ENCODE measurements at regions not wholly inside any gene's neighbourhood (a gene's known extent, or its start where the extent isn't known, plus 50 kb on each side); places are given as distances from the start of the nearest gene placed in this dataset.
A peak's percentile ranks its signal among the peaks of the same experiment; 100 is the strongest.

GRCh38 chr17:5798094-5798493 is 213.8 kb upstream of the NLRP1 start:
- Histone ChIP-seq H3K4me1 (ENCODE audit: low read depth) (peaks cover 3% of the 10 kb centered on the region), H3K27ac (no peak overlapping the region), H3K27me3 (peaks cover 6% of the 10 kb centered on the region), H3K9me3 (ENCODE audit: low read depth) (no peaks in the 10 kb centered on the region), H3K4me3 (no peak overlapping the region), H3K36me3 (no peaks in the 10 kb centered on the region)
- no peak for DNase-seq (ENCODE audit: low read depth in 1 of 2, low spot score in 1 of 2)
- TF ChIP-seq CTCF (IDR thresholded peaks at IDR 0.05; ENCODE audit: low read depth, low read length), result no peak

GRCh38 chr17:5800131-5800530 is 215.8 kb upstream of the NLRP1 start:
- TF ChIP-seq CTCF (IDR thresholded peaks at IDR 0.05; ENCODE audit: low read depth, low read length), result no peak
- Histone ChIP-seq H3K4me3 (no peak overlapping the region), H3K27me3 (peaks cover 6% of the 10 kb centered on the region), H3K4me1 (ENCODE audit: low read depth) (peaks cover 3% of the 10 kb centered on the region), H3K27ac (no peak overlapping the region), H3K36me3 (no peaks in the 10 kb centered on the region), H3K9me3 (ENCODE audit: low read depth) (no peaks in the 10 kb centered on the region)
- DNase-seq (ENCODE audit: low read depth in 1 of 2, low spot score in 1 of 2), result no peak

- Histone ChIP-seq H3K36me3 (no peaks in the 10 kb centered on the region), H3K27ac (no peak overlapping the region), H3K4me3 (no peak overlapping the region), H3K27me3 (peaks cover 6% of the 10 kb centered on the region), H3K4me1 (ENCODE audit: low read depth) (peaks cover 3% of the 10 kb centered on the region), H3K9me3 (ENCODE audit: low read depth) (no peaks in the 10 kb centered on the region)
- TF ChIP-seq CTCF (IDR thresholded peaks at IDR 0.05; ENCODE audit: low read depth, low read length), result no peak
- DNase-seq (ENCODE audit: low read depth in 1 of 2, low spot score in 1 of 2), result peak in 1 of 2 donors; percentile 35
Observed at GRCh38 chr17:5800646-5801045, 216.3 kb upstream of the NLRP1 start.

GRCh38 chr17:5804251-5804650 is 219.9 kb upstream of the NLRP1 start:
- Histone ChIP-seq H3K4me3 (no peak overlapping the region), H3K27ac (no peak overlapping the region), H3K9me3 (ENCODE audit: low read depth) (no peaks in the 10 kb centered on the region), H3K4me1 (ENCODE audit: low read depth) (peaks cover 3% of the 10 kb centered on the region), H3K27me3 (no peaks in the 10 kb centered on the region), H3K36me3 (no peaks in the 10 kb centered on the region)
- TF ChIP-seq CTCF (IDR thresholded peaks at IDR 0.05; ENCODE audit: low read depth, low read length), result no peak
- no peak for DNase-seq (ENCODE audit: low read depth in 1 of 2, low spot score in 1 of 2)

GRCh38 chr17:5809056-5809455 is 224.7 kb upstream of the NLRP1 start:
- no peak overlapping the region for H3K27ac ChIP-seq
- H3K9me3 ChIP-seq (ENCODE audit: low read depth), result no peaks in the 10 kb centered on the region
- no peak for DNase-seq (ENCODE audit: low read depth in 1 of 2, low spot score in 1 of 2)
- H3K4me1 ChIP-seq (ENCODE audit: low read depth), result no peaks in the 10 kb centered on the region
- no peak overlapping the region for H3K4me3 ChIP-seq
- TF ChIP-seq CTCF (IDR thresholded peaks at IDR 0.05; ENCODE audit: low read depth, low read length), result no peak
- no peaks in the 10 kb centered on the region for H3K36me3 ChIP-seq
- no peaks in the 10 kb centered on the region for H3K27me3 ChIP-seq
